ENCODE measurements at regions not wholly inside any gene's neighbourhood (a gene's known extent, or its start where the extent isn't known, plus 50 kb on each side); places are given as distances from the start of the nearest gene placed in this dataset.

- Histone ChIP-seq H3K4me1 (ENCODE audit: control insufficient read depth in 2 of 2, insufficient read depth in 2 of 2, low read length in 1 of 2) (no peaks in the 10 kb centered on the region), H3K36me3 (ENCODE audit: control insufficient read depth in 2 of 2, insufficient read depth in 2 of 2, low read length in 1 of 2) (no peaks in the 10 kb centered on the region), H3K4me3 (ENCODE audit: low read depth in 1 of 2, low read length in 2 of 2) (no peak overlapping the region), H3K27me3 (ENCODE audit: control insufficient read depth in 1 of 2, insufficient read depth in 2 of 2, low read length in 2 of 2) (peaks cover 0 to 3% of the 10 kb centered on the region in 2 donors), H3K27ac (ENCODE audit: low read depth in 2 of 2, low read length in 1 of 2) (no peak overlapping the region), H3K9me3 (ENCODE audit: control insufficient read depth in 2 of 2, insufficient read depth in 1 of 2, low read depth in 1 of 2, low read length in 1 of 2) (peaks cover 3 to 5% of the 10 kb centered on the region in 2 donors)
- WGBS, 2 donors: 20 to 25% methylated on average over 27 of the region's 27 CpGs
Measured at GRCh38 chr18:77366720-77367641, 117.3 kb downstream of the GALR1 start.

DNA sequence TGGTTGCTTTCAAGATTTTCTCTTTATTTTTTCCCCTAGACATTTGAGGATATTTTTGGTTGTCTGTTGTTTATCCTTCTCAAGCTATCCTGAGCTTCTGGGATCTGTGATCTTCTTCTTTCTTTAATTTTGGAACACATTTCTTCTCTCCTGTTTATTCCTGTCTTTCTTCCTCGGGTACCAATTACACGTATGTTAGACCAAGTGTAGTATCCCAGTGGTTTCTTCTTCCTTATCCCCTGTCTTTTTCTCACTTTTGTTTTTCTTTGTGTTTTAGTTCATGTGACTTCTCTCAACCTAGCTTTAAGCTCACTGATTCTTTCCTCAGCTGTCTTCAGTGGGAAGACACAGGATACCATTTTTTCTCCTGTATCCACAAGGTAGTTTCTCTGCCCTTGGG, 120.0 kb downstream of the GALR1 start:
- H3K27me3 ChIP-seq (ENCODE audit: control insufficient read depth in 1 of 2, insufficient read depth in 2 of 2, low read length in 2 of 2): no peaks in the 10 kb centered on the region
- no peak overlapping the region for H3K4me3 ChIP-seq (ENCODE audit: low read depth in 1 of 2, low read length in 2 of 2)
- H3K36me3 ChIP-seq (ENCODE audit: control insufficient read depth in 2 of 2, insufficient read depth in 2 of 2, low read length in 1 of 2): no peaks in the 10 kb centered on the region
- H3K4me1 ChIP-seq (ENCODE audit: control insufficient read depth in 2 of 2, insufficient read depth in 2 of 2, low read length in 1 of 2): no peaks in the 10 kb centered on the region
- peaks cover 3 to 9% of the 10 kb centered on the region in 2 donors for H3K9me3 ChIP-seq (ENCODE audit: control insufficient read depth in 2 of 2, insufficient read depth in 1 of 2, low read depth in 1 of 2, low read length in 1 of 2)
- WGBS, 2 donors: 93 to 96% methylated on average over 2 of the region's 2 CpGs
- H3K27ac ChIP-seq (ENCODE audit: low read depth in 2 of 2, low read length in 1 of 2): no peak overlapping the region

- H3K27me3 ChIP-seq (ENCODE audit: control insufficient read depth in 1 of 2, insufficient read depth in 2 of 2, low read length in 2 of 2): no peaks in the 10 kb centered on the region
- H3K4me3 ChIP-seq (ENCODE audit: low read depth in 1 of 2, low read length in 2 of 2): no peak overlapping the region
- H3K4me1 ChIP-seq (ENCODE audit: control insufficient read depth in 2 of 2, insufficient read depth in 2 of 2, low read length in 1 of 2): no peaks in the 10 kb centered on the region
- WGBS, 2 donors: 56 to 74% methylated on average over 9 of the region's 9 CpGs
- no peaks in the 10 kb centered on the region for H3K36me3 ChIP-seq (ENCODE audit: control insufficient read depth in 2 of 2, insufficient read depth in 2 of 2, low read length in 1 of 2)
- peaks cover 6 to 7% of the 10 kb centered on the region in 2 donors for H3K9me3 ChIP-seq (ENCODE audit: control insufficient read depth in 2 of 2, insufficient read depth in 1 of 2, low read depth in 1 of 2, low read length in 1 of 2)
- no peak overlapping the region for H3K27ac ChIP-seq (ENCODE audit: low read depth in 2 of 2, low read length in 1 of 2)
Measured at GRCh38 chr18:77373730-77374445, 124.2 kb downstream of the GALR1 start.

DNA sequence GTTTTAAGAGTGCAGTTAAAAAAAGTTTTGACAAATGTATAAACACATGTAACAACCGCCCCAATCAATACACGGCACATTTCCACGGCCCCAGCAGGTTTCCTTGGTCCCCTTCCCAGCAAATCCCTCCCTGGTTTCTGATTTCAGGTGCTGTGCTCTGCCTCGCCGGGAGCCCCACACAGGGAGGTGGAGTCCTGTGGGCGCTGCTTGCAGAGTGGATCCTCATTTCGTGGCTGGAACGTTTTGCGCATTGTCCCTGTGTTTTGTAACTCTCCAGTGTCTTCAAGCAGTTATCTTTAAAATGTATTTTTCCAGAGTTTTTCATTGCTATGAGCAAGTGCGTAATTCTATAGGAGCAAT, 124.8 kb downstream of the GALR1 start:
- peaks cover 6 to 7% of the 10 kb centered on the region in 2 donors for H3K9me3 ChIP-seq (ENCODE audit: control insufficient read depth in 2 of 2, insufficient read depth in 1 of 2, low read depth in 1 of 2, low read length in 1 of 2)
- no peak overlapping the region for H3K27ac ChIP-seq (ENCODE audit: low read depth in 2 of 2, low read length in 1 of 2)

DNA sequence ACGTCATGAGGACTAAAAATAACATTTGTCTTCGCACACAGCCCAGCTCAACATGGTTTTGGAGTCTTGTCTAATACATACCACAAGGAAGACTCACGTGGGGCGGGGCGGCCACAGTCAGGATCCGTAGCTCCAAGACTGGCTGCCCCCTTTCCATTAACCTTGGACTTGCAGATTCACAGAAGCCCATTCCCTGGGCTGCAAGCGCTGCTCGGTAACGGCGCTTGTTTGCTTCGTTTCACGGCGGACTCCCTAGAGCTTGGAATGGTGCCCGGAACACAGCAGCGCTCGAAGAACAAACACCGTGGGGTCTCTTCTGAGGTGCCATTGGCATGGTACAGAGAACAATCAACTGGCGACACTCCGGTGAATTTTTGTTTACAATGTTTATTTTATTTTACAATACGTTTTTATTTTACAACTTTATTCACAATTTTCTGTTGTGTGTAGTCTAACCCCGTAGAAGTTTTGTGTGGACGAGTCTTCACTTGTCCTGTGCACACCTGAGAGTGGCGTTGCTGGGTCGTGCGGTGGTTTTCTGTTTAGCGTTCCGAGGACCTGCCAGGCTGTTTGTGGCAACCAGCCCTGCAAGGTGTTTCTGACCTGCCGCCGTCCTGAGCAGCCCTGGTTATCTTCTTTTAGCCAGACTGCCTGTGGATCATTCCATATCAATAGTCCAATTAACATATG, 126.5 kb downstream of the GALR1 start:
- Histone ChIP-seq H3K27me3 (ENCODE audit: control insufficient read depth in 1 of 2, insufficient read depth in 2 of 2, low read length in 2 of 2) (no peaks in the 10 kb centered on the region), H3K4me3 (ENCODE audit: low read depth in 1 of 2, low read length in 2 of 2) (no peak overlapping the region), H3K4me1 (ENCODE audit: control insufficient read depth in 2 of 2, insufficient read depth in 2 of 2, low read length in 1 of 2) (no peaks in the 10 kb centered on the region), H3K27ac (ENCODE audit: low read depth in 2 of 2, low read length in 1 of 2) (no peak overlapping the region), H3K9me3 (ENCODE audit: control insufficient read depth in 2 of 2, insufficient read depth in 1 of 2, low read depth in 1 of 2, low read length in 1 of 2) (peaks cover 3 to 7% of the 10 kb centered on the region in 2 donors), H3K36me3 (ENCODE audit: control insufficient read depth in 2 of 2, insufficient read depth in 2 of 2, low read length in 1 of 2) (no peaks in the 10 kb centered on the region)
- WGBS, 2 donors: 85 to 88% methylated on average over 29 of the region's 29 CpGs

More for the DNA sequence above, 124.8 kb downstream of the GALR1 start:
- H3K27me3 ChIP-seq (ENCODE audit: control insufficient read depth in 1 of 2, insufficient read depth in 2 of 2, low read length in 2 of 2): no peaks in the 10 kb centered on the region
- H3K36me3 ChIP-seq (ENCODE audit: control insufficient read depth in 2 of 2, insufficient read depth in 2 of 2, low read length in 1 of 2): no peaks in the 10 kb centered on the region
- whole genome bisulfite sequencing, 2 donors: 60 to 74% methylated on average over 10 of the region's 10 CpGs
- H3K4me1 ChIP-seq (ENCODE audit: control insufficient read depth in 2 of 2, insufficient read depth in 2 of 2, low read length in 1 of 2): no peaks in the 10 kb centered on the region
- H3K4me3 ChIP-seq (ENCODE audit: low read depth in 1 of 2, low read length in 2 of 2): no peak overlapping the region

GRCh38 chr18:77376733-77377094, 127.1 kb downstream of the GALR1 start:
- peaks cover 3 to 7% of the 10 kb centered on the region in 2 donors for H3K9me3 ChIP-seq (ENCODE audit: control insufficient read depth in 2 of 2, insufficient read depth in 1 of 2, low read depth in 1 of 2, low read length in 1 of 2)
- H3K27ac ChIP-seq (ENCODE audit: low read depth in 2 of 2, low read length in 1 of 2): no peak overlapping the region
- no peaks in the 10 kb centered on the region for H3K4me1 ChIP-seq (ENCODE audit: control insufficient read depth in 2 of 2, insufficient read depth in 2 of 2, low read length in 1 of 2)
- no peaks in the 10 kb centered on the region for H3K36me3 ChIP-seq (ENCODE audit: control insufficient read depth in 2 of 2, insufficient read depth in 2 of 2, low read length in 1 of 2)
- H3K4me3 ChIP-seq (ENCODE audit: low read depth in 1 of 2, low read length in 2 of 2): no peak overlapping the region
- H3K27me3 ChIP-seq (ENCODE audit: control insufficient read depth in 1 of 2, insufficient read depth in 2 of 2, low read length in 2 of 2): no peaks in the 10 kb centered on the region
- WGBS, 2 donors: 75 to 77% methylated on average over 8 of the region's 8 CpGs

GRCh38 chr18:77377813-77378212, 128.2 kb downstream of the GALR1 start:
- no peaks in the 10 kb centered on the region for H3K4me1 ChIP-seq (ENCODE audit: control insufficient read depth in 2 of 2, insufficient read depth in 2 of 2, low read length in 1 of 2)
- H3K4me3 ChIP-seq (ENCODE audit: low read depth in 1 of 2, low read length in 2 of 2): no peak overlapping the region
- no peaks in the 10 kb centered on the region for H3K36me3 ChIP-seq (ENCODE audit: control insufficient read depth in 2 of 2, insufficient read depth in 2 of 2, low read length in 1 of 2)
- 91 to 94% methylated on average over 6 of the region's 6 CpGs for WGBS, 2 donors
- no peaks in the 10 kb centered on the region for H3K27me3 ChIP-seq (ENCODE audit: control insufficient read depth in 1 of 2, insufficient read depth in 2 of 2, low read length in 2 of 2)
- peaks cover 3 to 7% of the 10 kb centered on the region in 2 donors for H3K9me3 ChIP-seq (ENCODE audit: control insufficient read depth in 2 of 2, insufficient read depth in 1 of 2, low read depth in 1 of 2, low read length in 1 of 2)
- no peak overlapping the region for H3K27ac ChIP-seq (ENCODE audit: low read depth in 2 of 2, low read length in 1 of 2)

DNA sequence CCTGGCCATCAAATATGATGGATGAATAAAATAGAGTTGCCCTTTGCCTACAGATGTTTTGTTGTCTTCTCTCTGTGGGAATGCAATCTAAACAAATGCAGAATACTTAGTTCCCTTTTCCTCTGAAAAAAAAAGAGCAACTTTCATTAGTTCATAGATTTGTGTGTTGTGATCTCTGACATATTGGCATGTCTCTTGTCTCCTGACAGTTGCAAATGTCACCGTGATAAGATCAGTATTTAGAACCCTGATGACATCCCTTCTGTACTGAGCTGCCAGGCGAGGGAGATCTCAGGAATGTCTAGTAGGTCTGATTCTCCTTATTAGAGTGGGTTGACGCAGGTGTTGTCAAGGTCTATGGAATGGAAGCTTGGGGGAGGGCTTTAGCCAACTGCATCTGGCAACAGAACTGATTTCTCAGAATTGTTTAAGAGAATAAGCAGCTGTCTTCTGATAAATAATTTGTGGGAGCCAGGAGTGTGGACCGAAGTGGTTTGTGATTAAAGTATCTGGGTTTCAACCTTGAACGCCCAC, 130.4 kb downstream of the GALR1 start:
- peaks cover 3% of the 10 kb centered on the region in 2 donors for H3K9me3 ChIP-seq (ENCODE audit: control insufficient read depth in 2 of 2, insufficient read depth in 1 of 2, low read depth in 1 of 2, low read length in 1 of 2)
- H3K4me1 ChIP-seq (ENCODE audit: control insufficient read depth in 2 of 2, insufficient read depth in 2 of 2, low read length in 1 of 2): no peaks in the 10 kb centered on the region
- no peaks in the 10 kb centered on the region for H3K27me3 ChIP-seq (ENCODE audit: control insufficient read depth in 1 of 2, insufficient read depth in 2 of 2, low read length in 2 of 2)
- H3K36me3 ChIP-seq (ENCODE audit: control insufficient read depth in 2 of 2, insufficient read depth in 2 of 2, low read length in 1 of 2): no peaks in the 10 kb centered on the region
- H3K4me3 ChIP-seq (ENCODE audit: low read depth in 1 of 2, low read length in 2 of 2): no peak overlapping the region
- 46 to 49% methylated on average over 5 of the region's 5 CpGs for WGBS, 2 donors
- no peak overlapping the region for H3K27ac ChIP-seq (ENCODE audit: low read depth in 2 of 2, low read length in 1 of 2)

GRCh38 chr18:77380695-77381094, 131.0 kb downstream of the GALR1 start:
- Histone ChIP-seq H3K27ac (ENCODE audit: low read depth in 2 of 2, low read length in 1 of 2) (no peak overlapping the region), H3K27me3 (ENCODE audit: control insufficient read depth in 1 of 2, insufficient read depth in 2 of 2, low read length in 2 of 2) (no peaks in the 10 kb centered on the region), H3K4me3 (ENCODE audit: low read depth in 1 of 2, low read length in 2 of 2) (no peak overlapping the region), H3K4me1 (ENCODE audit: control insufficient read depth in 2 of 2, insufficient read depth in 2 of 2, low read length in 1 of 2) (no peaks in the 10 kb centered on the region), H3K9me3 (ENCODE audit: control insufficient read depth in 2 of 2, insufficient read depth in 1 of 2, low read depth in 1 of 2, low read length in 1 of 2) (peaks cover 3% of the 10 kb centered on the region in 2 donors), H3K36me3 (ENCODE audit: control insufficient read depth in 2 of 2, insufficient read depth in 2 of 2, low read length in 1 of 2) (no peaks in the 10 kb centered on the region)
- WGBS, 2 donors: 69 to 70% methylated on average over 5 of the region's 5 CpGs
